AG04450 (cell line): ENCODE measurements at regions not wholly inside any gene's neighbourhood (a gene's known extent, or its start where the extent isn't known, plus 50 kb on each side); places are given as distances from the start of the nearest gene placed in this dataset.

Experiments used
- CTCF ChIA-PET: fragments of 300-600, 350-600 bp; formaldehyde crosslinking; extraction: SDS; loops from one replicate; lab custom pipeline; 2022; ENCODE audit warnings: antibody characterized with exemption, inconsistent platforms; lab: Charles Lee
- POLR2A ChIA-PET: fragments of 350-600 bp; formaldehyde crosslinking; extraction: SDS; loops from one replicate; lab custom pipeline; 2021; ENCODE audit warnings: antibody characterized with exemption, inconsistent platforms; lab: Yijun Ruan, JAX
- DNase-seq: peaks from one replicate; pipeline ENCODE4 v3.0.0-alpha.2; 2011; ENCODE audit warnings: low read depth, low spot score
- H3K27ac ChIP-seq: one replicate; pipeline ENCODE4 v1.5.1; 2012; ENCODE audit warnings: low read depth, low read length, control low read depth
- H3K27me3 ChIP-seq: one replicate; pipeline ENCODE4 v1.6.0; 2012; ENCODE audit warnings: low read length; ENCODE audit not compliant: control insufficient read depth, insufficient read depth
- H3K4me3 ChIP-seq: 2 replicates; pipeline ENCODE4 v1.5.1; 2011; ENCODE audit warnings: mild to moderate bottlenecking, low read depth, low read length, control low read depth
- H3K9me3 ChIP-seq: 2 replicates; pipeline ENCODE4 v1.5.1; 2012; ENCODE audit warnings: low read length; ENCODE audit not compliant: control insufficient read depth, insufficient read depth
- CTCF ChIP-seq: IDR thresholded peaks from 2 replicates; pipeline ENCODE4 v1.5.1; 2011; ENCODE audit warnings: low read depth, low read length, control low read depth, inconsistent platforms

- no peak overlapping the region for H3K27ac ChIP-seq
- ChIA-PET POLR2A (no interaction called here), CTCF (interaction anchor here (0.6 kb wide), 1 partner anchor 280 kb away, joined by 8 read pairs; no protein-coding TSS in a partner anchor)
- no peak for TF ChIP-seq CTCF
- no peak for DNase-seq
- no peak overlapping the region for H3K4me3 ChIP-seq
- no peaks in the 10 kb centered on the region for H3K27me3 ChIP-seq
- H3K9me3 ChIP-seq, result no peaks in the 10 kb centered on the region
Observed at GRCh38 chr3:18144571-18144970, 280.6 kb downstream of the SATB1 start.

DNA sequence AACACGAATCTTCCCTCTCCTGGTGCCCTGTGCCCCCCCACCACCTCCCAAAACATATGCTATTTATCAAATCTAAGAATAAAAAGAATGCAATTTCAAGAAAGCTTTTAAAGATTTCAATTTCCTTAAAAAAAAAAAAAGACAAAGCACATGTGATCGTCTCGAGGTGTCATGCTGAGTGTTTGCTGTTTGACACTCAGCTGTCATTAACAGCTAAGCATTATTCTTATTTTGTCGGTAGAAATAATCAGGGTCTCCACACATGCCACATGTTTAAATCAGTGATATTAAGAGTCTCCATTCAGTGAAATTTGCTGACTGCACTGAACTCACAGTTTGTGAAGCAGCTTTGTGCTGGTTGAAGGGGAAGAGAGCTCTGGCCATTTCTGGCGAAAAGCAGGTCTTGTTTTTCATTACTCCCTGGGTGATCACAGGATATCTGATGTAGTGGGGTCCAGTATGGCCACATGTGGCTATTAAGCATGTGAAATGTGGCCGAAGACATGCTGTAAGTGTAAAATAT, 281.8 kb downstream of the SATB1 start:
- DNase-seq, result no peak
- POLR2A ChIA-PET, result no interaction called here
- CTCF ChIA-PET, result no interaction called here
- Histone ChIP-seq H3K27ac (no peak overlapping the region), H3K27me3 (no peaks in the 10 kb centered on the region), H3K4me3 (no peak overlapping the region), H3K9me3 (no peaks in the 10 kb centered on the region)
- no peak for TF ChIP-seq CTCF

DNA sequence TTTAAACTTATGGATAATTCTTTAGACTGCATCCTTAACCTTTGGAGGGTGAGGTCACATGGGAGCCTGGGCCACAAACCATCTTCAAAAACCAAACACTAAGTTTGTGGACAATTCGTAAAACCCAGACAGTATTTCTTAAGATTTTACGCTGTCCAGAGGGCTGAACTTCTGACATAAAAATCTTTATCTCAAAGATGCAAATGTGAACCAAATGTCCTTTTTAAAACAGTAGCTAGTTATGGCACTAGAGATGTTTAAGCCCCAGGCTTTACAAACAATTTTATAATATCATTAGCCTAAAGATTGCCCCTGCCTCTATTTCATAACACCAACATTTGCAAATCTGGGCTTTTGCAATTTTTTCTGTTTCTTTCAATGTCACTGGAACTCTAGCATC, 287.2 kb downstream of the SATB1 start:
- POLR2A ChIA-PET, result no interaction called here
- no peak overlapping the region for H3K27ac ChIP-seq
- CTCF ChIA-PET, result no interaction called here
- H3K27me3 ChIP-seq, result no peaks in the 10 kb centered on the region
- H3K9me3 ChIP-seq, result no peaks in the 10 kb centered on the region
- no peak overlapping the region for H3K4me3 ChIP-seq
- no peak for DNase-seq
- TF ChIP-seq CTCF, result no peak

- no peak overlapping the region for H3K4me3 ChIP-seq
- ChIA-PET POLR2A (no interaction called here), CTCF (no interaction called here)
- no peak for DNase-seq
- no peak for TF ChIP-seq CTCF
- H3K9me3 ChIP-seq, result no peaks in the 10 kb centered on the region
- no peak overlapping the region for H3K27ac ChIP-seq
- H3K27me3 ChIP-seq, result no peaks in the 10 kb centered on the region
Observed at GRCh38 chr3:18135060-18135814, 289.9 kb downstream of the SATB1 start.

- no peak for DNase-seq
- H3K4me3 ChIP-seq, result no peak overlapping the region
- H3K27me3 ChIP-seq, result no peaks in the 10 kb centered on the region
- ChIA-PET POLR2A (no interaction called here), CTCF (no interaction called here)
- H3K9me3 ChIP-seq, result no peaks in the 10 kb centered on the region
- no peak overlapping the region for H3K27ac ChIP-seq
- no peak for TF ChIP-seq CTCF
Observed at GRCh38 chr3:18134386-18135059, 290.6 kb downstream of the SATB1 start.
